ENCODE measurements at regions not wholly inside any gene's neighbourhood (a gene's known extent, or its start where the extent isn't known, plus 50 kb on each side); places are given as distances from the start of the nearest gene placed in this dataset.

DNA sequence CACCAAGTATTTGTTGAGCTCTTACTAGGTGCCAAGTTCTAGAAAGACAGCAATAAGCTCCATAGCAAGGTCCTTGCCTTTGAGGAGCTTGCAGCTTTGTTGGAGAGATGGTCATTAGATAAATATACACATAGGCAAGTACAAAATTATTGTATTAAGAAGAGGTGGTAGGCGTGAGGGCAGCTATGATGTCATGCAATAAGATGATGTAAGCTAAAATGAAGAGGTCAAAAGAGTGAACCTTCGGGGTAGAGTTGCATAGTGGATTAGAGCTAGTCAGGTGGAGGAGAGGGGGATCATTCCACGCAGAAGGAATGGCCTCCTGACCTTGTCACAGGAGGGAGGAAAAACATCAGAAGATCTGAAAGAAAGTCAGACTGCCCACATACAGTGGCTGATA, 141.9 kb upstream of the PCSK2 start:
- H3K4me3 ChIP-seq (IDR thresholded peaks at IDR 0.05; ENCODE audit: insufficient read depth, low read depth, low read length): no peak overlapping the region
- H3K27ac ChIP-seq: no peak overlapping the region
- H2AFZ ChIP-seq (ENCODE audit: low read depth): no peak overlapping the region
- H3K79me2 ChIP-seq (ENCODE audit: insufficient read depth, low read depth): no peaks in the 10 kb centered on the region
- no peak overlapping the region for H3K9ac ChIP-seq
- H4K20me1 ChIP-seq (ENCODE audit: insufficient read depth): no peaks in the 10 kb centered on the region
- H3K4me2 ChIP-seq: no peak overlapping the region
- H3K27me3 ChIP-seq (ENCODE audit: insufficient read depth, low read depth): no peaks in the 10 kb centered on the region
- H3K36me3 ChIP-seq (ENCODE audit: insufficient read depth): no peaks in the 10 kb centered on the region
- no peaks in the 10 kb centered on the region for H3K4me1 ChIP-seq (ENCODE audit: low read depth, poor library complexity, severe bottlenecking)
- TF ChIP-seq CTCF (conservative IDR thresholded peaks at IDR 0.05; ENCODE audit: low read depth, low read length): no peak

- no peak for TF ChIP-seq CTCF (conservative IDR thresholded peaks at IDR 0.05; ENCODE audit: low read depth, low read length)
- H3K27ac ChIP-seq: no peak overlapping the region
- no peaks in the 10 kb centered on the region for H3K79me2 ChIP-seq (ENCODE audit: insufficient read depth, low read depth)
- no peak overlapping the region for H3K9ac ChIP-seq
- H3K4me1 ChIP-seq (ENCODE audit: low read depth, poor library complexity, severe bottlenecking): no peaks in the 10 kb centered on the region
- no peaks in the 10 kb centered on the region for H3K36me3 ChIP-seq (ENCODE audit: insufficient read depth)
- H3K27me3 ChIP-seq (ENCODE audit: insufficient read depth, low read depth): no peaks in the 10 kb centered on the region
- H3K4me2 ChIP-seq: no peak overlapping the region
- H3K4me3 ChIP-seq (IDR thresholded peaks at IDR 0.05; ENCODE audit: insufficient read depth, low read depth, low read length): no peak overlapping the region
- H4K20me1 ChIP-seq (ENCODE audit: insufficient read depth): no peaks in the 10 kb centered on the region
- no peak overlapping the region for H2AFZ ChIP-seq (ENCODE audit: low read depth)
Measured at GRCh38 chr20:17093782-17094181, 133.1 kb upstream of the PCSK2 start.

- TF ChIP-seq CTCF (conservative IDR thresholded peaks at IDR 0.05; ENCODE audit: low read depth, low read length): no peak
- H3K27me3 ChIP-seq (ENCODE audit: insufficient read depth, low read depth): no peaks in the 10 kb centered on the region
- H3K27ac ChIP-seq: no peak overlapping the region
- H2AFZ ChIP-seq (ENCODE audit: low read depth): no peak overlapping the region
- H4K20me1 ChIP-seq (ENCODE audit: insufficient read depth): no peaks in the 10 kb centered on the region
- H3K79me2 ChIP-seq (ENCODE audit: insufficient read depth, low read depth): no peaks in the 10 kb centered on the region
- H3K36me3 ChIP-seq (ENCODE audit: insufficient read depth): no peaks in the 10 kb centered on the region
- no peak overlapping the region for H3K4me3 ChIP-seq (IDR thresholded peaks at IDR 0.05; ENCODE audit: insufficient read depth, low read depth, low read length)
- no peaks in the 10 kb centered on the region for H3K4me1 ChIP-seq (ENCODE audit: low read depth, poor library complexity, severe bottlenecking)
- no peak overlapping the region for H3K4me2 ChIP-seq
- H3K9ac ChIP-seq: no peak overlapping the region
Measured at GRCh38 chr20:17097603-17098002, 129.2 kb upstream of the PCSK2 start.

- Histone ChIP-seq H3K79me2 (ENCODE audit: insufficient read depth, low read depth) (no peaks in the 10 kb centered on the region), H2AFZ (ENCODE audit: low read depth) (no peak overlapping the region), H3K27ac (no peak overlapping the region), H3K4me3 (IDR thresholded peaks at IDR 0.05; ENCODE audit: insufficient read depth, low read depth, low read length) (no peak overlapping the region), H4K20me1 (ENCODE audit: insufficient read depth) (no peaks in the 10 kb centered on the region), H3K9ac (no peak overlapping the region), H3K27me3 (ENCODE audit: insufficient read depth, low read depth) (no peaks in the 10 kb centered on the region), H3K4me2 (no peak overlapping the region), H3K4me1 (ENCODE audit: low read depth, poor library complexity, severe bottlenecking) (no peaks in the 10 kb centered on the region), H3K36me3 (ENCODE audit: insufficient read depth) (no peaks in the 10 kb centered on the region)
- no peak for TF ChIP-seq CTCF (conservative IDR thresholded peaks at IDR 0.05; ENCODE audit: low read depth, low read length)
Measured at GRCh38 chr20:17100506-17100905, 126.3 kb upstream of the PCSK2 start.

GRCh38 chr20:17107127-17107526, 119.7 kb upstream of the PCSK2 start:
- H3K4me3 ChIP-seq (IDR thresholded peaks at IDR 0.05; ENCODE audit: insufficient read depth, low read depth, low read length): no peak overlapping the region
- no peaks in the 10 kb centered on the region for H3K27me3 ChIP-seq (ENCODE audit: insufficient read depth, low read depth)
- H3K36me3 ChIP-seq (ENCODE audit: insufficient read depth): no peaks in the 10 kb centered on the region
- no peaks in the 10 kb centered on the region for H3K79me2 ChIP-seq (ENCODE audit: insufficient read depth, low read depth)
- H2AFZ ChIP-seq (ENCODE audit: low read depth): no peak overlapping the region
- no peak overlapping the region for H3K27ac ChIP-seq
- no peak for TF ChIP-seq CTCF (conservative IDR thresholded peaks at IDR 0.05; ENCODE audit: low read depth, low read length)
- no peaks in the 10 kb centered on the region for H4K20me1 ChIP-seq (ENCODE audit: insufficient read depth)
- H3K4me1 ChIP-seq (ENCODE audit: low read depth, poor library complexity, severe bottlenecking): no peaks in the 10 kb centered on the region
- H3K4me2 ChIP-seq: no peak overlapping the region
- H3K9ac ChIP-seq: no peak overlapping the region
